ENCODE measurements at regions not wholly inside any gene's neighbourhood (a gene's known extent, or its start where the extent isn't known, plus 50 kb on each side); places are given as distances from the start of the nearest gene placed in this dataset.

DNA sequence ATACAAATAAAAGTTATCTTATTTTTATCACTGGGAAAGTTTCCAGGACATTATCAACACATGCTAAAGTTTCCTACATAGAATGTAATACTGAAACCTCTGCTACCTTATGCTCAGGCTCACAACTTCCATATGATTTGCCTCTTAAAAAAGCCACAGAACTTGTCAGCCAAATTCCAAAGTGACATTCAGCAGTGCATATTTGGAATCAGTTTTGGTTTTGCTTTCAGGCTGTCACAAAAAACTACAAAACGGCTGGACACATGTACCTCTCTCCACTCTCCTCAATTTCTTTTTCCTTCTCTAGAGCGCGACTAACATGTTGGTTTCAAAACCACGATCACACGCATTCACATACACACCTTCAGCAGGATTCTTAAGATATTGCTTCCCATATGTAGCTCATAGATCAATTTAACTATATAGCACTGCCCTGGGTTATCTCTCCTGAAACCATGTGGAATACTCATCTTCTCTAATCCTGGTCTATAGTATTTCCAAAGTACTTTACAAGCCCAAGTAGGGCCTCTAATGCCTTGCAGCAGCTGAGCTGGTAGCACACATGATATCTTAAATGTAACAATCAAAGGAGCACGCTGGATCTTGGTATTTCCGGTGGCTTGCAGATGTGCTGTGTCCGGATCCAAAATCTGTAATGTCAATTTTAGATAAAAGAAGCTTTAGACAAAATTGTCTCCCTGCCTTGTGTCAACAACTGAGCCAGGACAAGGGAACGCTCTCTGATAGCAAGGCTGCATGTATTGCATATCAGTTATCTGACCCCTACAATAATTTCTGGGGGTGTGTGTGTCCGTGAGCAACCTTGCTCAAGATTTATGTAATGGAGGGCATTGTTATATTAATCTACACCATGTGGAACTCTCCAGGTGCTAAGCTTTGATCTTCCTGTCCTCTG lies 203.2 kb downstream of the DMRT2 start:
- no TSS peak for BruUV-seq (replicated peaks)
- intact Hi-C loops (cut with micrococcal nuclease): no loop called here
- H3K4me2 ChIP-seq (ENCODE audit: low read length): no peak overlapping the region
- no peaks in the 10 kb centered on the region for H3F3A ChIP-seq (ENCODE audit: low read length, unreplicated experiment)
- DNase-seq (no peak), ATAC-seq (no peak)
- no peak overlapping the region for H3K9ac ChIP-seq (ENCODE audit: low read length)
- no peaks in the 10 kb centered on the region for H3K79me2 ChIP-seq (ENCODE audit: low read length)
- H3K4me1 ChIP-seq (ENCODE audit: insufficient read depth, low read length): no peaks in the 10 kb centered on the region
- no peaks in the 10 kb centered on the region for H3K36me3 ChIP-seq (ENCODE audit: low read depth, low read length)
- H3K9me3 ChIP-seq (ENCODE audit: low read length): no peaks in the 10 kb centered on the region
- H3K27ac ChIP-seq (ENCODE audit: low read length): no peak overlapping the region
- no peaks in the 10 kb centered on the region for H3K27me3 ChIP-seq (ENCODE audit: low read length)
- ChIA-PET CTCF (no interaction called here), POLR2A (ENCODE audit: unreplicated experiment) (no interaction called here)
- no peaks in the 10 kb centered on the region for H4K20me1 ChIP-seq (ENCODE audit: low read length)
- TF ChIP-seq EZH2phosphoT487 (IDR thresholded peaks at IDR 0.05; ENCODE audit: borderline replicate concordance, low read length) (no peak), EZH2 (IDR thresholded peaks at IDR 0.05; ENCODE audit: low read length, unreplicated experiment) (no peak)
- H2AFZ ChIP-seq (ENCODE audit: low read length): no peak overlapping the region
- no peak overlapping the region for H3K4me3 ChIP-seq (ENCODE audit: low read length)
- no peaks in the 10 kb centered on the region for H3K9me2 ChIP-seq (replicated peaks; ENCODE audit: low read length)

DNA sequence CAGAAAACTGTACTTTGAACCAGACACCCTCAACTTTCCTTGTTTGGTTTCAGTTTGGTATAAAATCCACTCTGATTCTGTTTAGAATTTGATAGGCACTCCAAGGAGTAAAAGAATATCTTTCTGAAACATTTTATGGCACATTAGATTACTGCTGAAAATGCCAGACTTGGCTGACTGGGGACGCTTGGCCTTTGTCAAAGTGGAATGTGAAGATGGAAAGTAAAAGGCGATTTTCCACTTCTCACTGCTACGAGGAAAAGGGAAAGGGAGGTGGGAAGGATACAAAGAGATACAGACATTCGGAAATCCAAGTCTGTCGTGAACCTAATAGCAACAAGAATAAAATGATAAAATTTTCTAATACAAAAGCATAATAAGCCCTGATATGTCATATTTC lies 203.9 kb downstream of the DMRT2 start:
- DNase-seq: no peak

DNA sequence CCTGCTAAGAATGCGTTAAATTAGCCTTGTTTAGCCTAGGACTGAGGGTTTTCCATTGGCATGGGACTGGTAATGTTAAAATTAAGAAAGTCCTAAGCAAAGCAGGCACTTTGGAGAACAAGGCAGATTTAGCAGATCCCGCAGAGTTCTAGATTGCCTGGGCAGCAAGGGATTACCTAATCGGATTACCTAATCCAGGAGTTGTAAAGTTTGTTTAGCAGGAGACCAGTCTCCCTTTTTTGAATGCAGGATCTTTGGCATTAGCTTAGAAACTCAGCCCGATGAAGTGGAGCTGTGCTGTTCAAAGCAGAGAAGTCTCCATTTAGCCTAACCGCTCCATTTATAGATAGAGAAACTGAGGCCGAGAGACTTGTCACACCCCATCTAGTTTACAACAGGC lies 206.0 kb downstream of the DMRT2 start:
- no TSS peak for BruUV-seq (replicated peaks)
- H3K4me3 ChIP-seq (ENCODE audit: low read length): no peak overlapping the region
- no peaks in the 10 kb centered on the region for H3K36me3 ChIP-seq (ENCODE audit: low read depth, low read length)
- H3K9me3 ChIP-seq (ENCODE audit: low read length): no peaks in the 10 kb centered on the region
- intact Hi-C loops (cut with micrococcal nuclease): no loop called here
- no peaks in the 10 kb centered on the region for H3K9me2 ChIP-seq (replicated peaks; ENCODE audit: low read length)
- DNase-seq: no peak
- ChIA-PET POLR2A (ENCODE audit: unreplicated experiment) (no interaction called here), CTCF (no interaction called here)
- TF ChIP-seq EZH2 (IDR thresholded peaks at IDR 0.05; ENCODE audit: low read length, unreplicated experiment) (no peak), EZH2phosphoT487 (IDR thresholded peaks at IDR 0.05; ENCODE audit: borderline replicate concordance, low read length) (no peak)
- TF ChIP-seq, protein P1, sequence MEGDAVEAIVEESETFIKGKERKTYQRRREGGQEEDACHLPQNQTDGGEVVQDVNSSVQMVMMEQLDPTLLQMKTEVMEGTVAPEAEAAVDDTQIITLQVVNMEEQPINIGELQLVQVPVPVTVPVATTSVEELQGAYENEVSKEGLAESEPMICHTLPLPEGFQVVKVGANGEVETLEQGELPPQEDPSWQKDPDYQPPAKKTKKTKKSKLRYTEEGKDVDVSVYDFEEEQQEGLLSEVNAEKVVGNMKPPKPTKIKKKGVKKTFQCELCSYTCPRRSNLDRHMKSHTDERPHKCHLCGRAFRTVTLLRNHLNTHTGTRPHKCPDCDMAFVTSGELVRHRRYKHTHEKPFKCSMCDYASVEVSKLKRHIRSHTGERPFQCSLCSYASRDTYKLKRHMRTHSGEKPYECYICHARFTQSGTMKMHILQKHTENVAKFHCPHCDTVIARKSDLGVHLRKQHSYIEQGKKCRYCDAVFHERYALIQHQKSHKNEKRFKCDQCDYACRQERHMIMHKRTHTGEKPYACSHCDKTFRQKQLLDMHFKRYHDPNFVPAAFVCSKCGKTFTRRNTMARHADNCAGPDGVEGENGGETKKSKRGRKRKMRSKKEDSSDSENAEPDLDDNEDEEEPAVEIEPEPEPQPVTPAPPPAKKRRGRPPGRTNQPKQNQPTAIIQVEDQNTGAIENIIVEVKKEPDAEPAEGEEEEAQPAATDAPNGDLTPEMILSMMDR (conservative IDR thresholded peaks at IDR 0.05; ENCODE audit: low read depth, low read length): no peak
- H3K4me2 ChIP-seq (ENCODE audit: low read length): no peak overlapping the region
- H3K4me1 ChIP-seq (ENCODE audit: insufficient read depth, low read length): no peaks in the 10 kb centered on the region
- no peaks in the 10 kb centered on the region for H3K27me3 ChIP-seq (ENCODE audit: low read length)
- ATAC-seq: no peak
- H2AFZ ChIP-seq (ENCODE audit: low read length): no peak overlapping the region
- H3K79me2 ChIP-seq (ENCODE audit: low read length): no peaks in the 10 kb centered on the region
- no peak overlapping the region for H3K27ac ChIP-seq (ENCODE audit: low read length)
- H3K9ac ChIP-seq (ENCODE audit: low read length): no peak overlapping the region
- no peaks in the 10 kb centered on the region for H3F3A ChIP-seq (ENCODE audit: low read length, unreplicated experiment)
- no peaks in the 10 kb centered on the region for H4K20me1 ChIP-seq (ENCODE audit: low read length)

More for the DNA sequence above, 203.9 kb downstream of the DMRT2 start:
- Histone ChIP-seq H3K4me1 (ENCODE audit: insufficient read depth, low read length) (no peaks in the 10 kb centered on the region), H3K36me3 (ENCODE audit: low read depth, low read length) (no peaks in the 10 kb centered on the region), H3K9me2 (replicated peaks; ENCODE audit: low read length) (no peaks in the 10 kb centered on the region), H3F3A (ENCODE audit: low read length, unreplicated experiment) (no peaks in the 10 kb centered on the region), H3K27ac (ENCODE audit: low read length) (no peak overlapping the region), H3K4me2 (ENCODE audit: low read length) (no peak overlapping the region), H4K20me1 (ENCODE audit: low read length) (no peaks in the 10 kb centered on the region), H3K9me3 (ENCODE audit: low read length) (no peaks in the 10 kb centered on the region), H3K9ac (ENCODE audit: low read length) (no peak overlapping the region), H3K4me3 (ENCODE audit: low read length) (no peak overlapping the region), H3K27me3 (ENCODE audit: low read length) (no peaks in the 10 kb centered on the region), H2AFZ (ENCODE audit: low read length) (no peak overlapping the region), H3K79me2 (ENCODE audit: low read length) (no peaks in the 10 kb centered on the region)
- no peak for ATAC-seq
- ChIA-PET POLR2A (ENCODE audit: unreplicated experiment) (no interaction called here), CTCF (no interaction called here)
- no peak for TF ChIP-seq EZH2phosphoT487 (IDR thresholded peaks at IDR 0.05; ENCODE audit: borderline replicate concordance, low read length)
- TF ChIP-seq, protein P1 (conservative IDR thresholded peaks at IDR 0.05; ENCODE audit: low read depth, low read length): no peak
- TF ChIP-seq EZH2 (IDR thresholded peaks at IDR 0.05; ENCODE audit: low read length, unreplicated experiment): no peak
- no TSS peak for BruUV-seq (replicated peaks)
- intact Hi-C loops (cut with micrococcal nuclease): no loop called here
